Neural cell (in vitro differentiated cells): ENCODE measurements at regions not wholly inside any gene's neighbourhood (a gene's known extent, or its start where the extent isn't known, plus 50 kb on each side); places are given as distances from the start of the nearest gene placed in this dataset.

ENCODE experiments used
- CTCF ChIP-seq: fragments of 450-650 bp; IDR thresholded peaks from 2 replicates; pipeline ENCODE4 v1.5.1; 2014; ENCODE audit warnings: antibody characterized with exemption, mild to moderate bottlenecking, moderate library complexity; ENCODE audit not compliant: poor library complexity, severe bottlenecking
- EZH2 ChIP-seq: fragments of 200-600, 300-800 bp; shearing (Covaris generic), sonication (generic); IDR thresholded peaks from 2 replicates; pipeline ENCODE4 v1.6.1; 2014; ENCODE audit warnings: antibody characterized with exemption, low read length, borderline replicate concordance, mild to moderate bottlenecking; ENCODE audit not compliant: insufficient read depth, poor library complexity, severe bottlenecking
- POLR2AphosphoS5 ChIP-seq: IDR thresholded peaks from 2 replicates; pipeline ENCODE4 v1.6.1; 2012
- RAD21 ChIP-seq: fragments of 450-650 bp; conservative IDR thresholded peaks from 2 replicates; pipeline ENCODE4 v1.6.1; 2014; ENCODE audit warnings: antibody characterized with exemption, mild to moderate bottlenecking, moderate library complexity
- TF ChIP-seq, protein P1 (sequence below): IDR thresholded peaks from 2 replicates; pipeline ENCODE4 v1.6.1; 2012; ENCODE audit warnings: borderline replicate concordance

- no peak for TF ChIP-seq CTCF
- TF ChIP-seq POLR2AphosphoS5: no peak
- no peak for TF ChIP-seq EZH2
- TF ChIP-seq RAD21: no peak
- TF ChIP-seq, protein P1, sequence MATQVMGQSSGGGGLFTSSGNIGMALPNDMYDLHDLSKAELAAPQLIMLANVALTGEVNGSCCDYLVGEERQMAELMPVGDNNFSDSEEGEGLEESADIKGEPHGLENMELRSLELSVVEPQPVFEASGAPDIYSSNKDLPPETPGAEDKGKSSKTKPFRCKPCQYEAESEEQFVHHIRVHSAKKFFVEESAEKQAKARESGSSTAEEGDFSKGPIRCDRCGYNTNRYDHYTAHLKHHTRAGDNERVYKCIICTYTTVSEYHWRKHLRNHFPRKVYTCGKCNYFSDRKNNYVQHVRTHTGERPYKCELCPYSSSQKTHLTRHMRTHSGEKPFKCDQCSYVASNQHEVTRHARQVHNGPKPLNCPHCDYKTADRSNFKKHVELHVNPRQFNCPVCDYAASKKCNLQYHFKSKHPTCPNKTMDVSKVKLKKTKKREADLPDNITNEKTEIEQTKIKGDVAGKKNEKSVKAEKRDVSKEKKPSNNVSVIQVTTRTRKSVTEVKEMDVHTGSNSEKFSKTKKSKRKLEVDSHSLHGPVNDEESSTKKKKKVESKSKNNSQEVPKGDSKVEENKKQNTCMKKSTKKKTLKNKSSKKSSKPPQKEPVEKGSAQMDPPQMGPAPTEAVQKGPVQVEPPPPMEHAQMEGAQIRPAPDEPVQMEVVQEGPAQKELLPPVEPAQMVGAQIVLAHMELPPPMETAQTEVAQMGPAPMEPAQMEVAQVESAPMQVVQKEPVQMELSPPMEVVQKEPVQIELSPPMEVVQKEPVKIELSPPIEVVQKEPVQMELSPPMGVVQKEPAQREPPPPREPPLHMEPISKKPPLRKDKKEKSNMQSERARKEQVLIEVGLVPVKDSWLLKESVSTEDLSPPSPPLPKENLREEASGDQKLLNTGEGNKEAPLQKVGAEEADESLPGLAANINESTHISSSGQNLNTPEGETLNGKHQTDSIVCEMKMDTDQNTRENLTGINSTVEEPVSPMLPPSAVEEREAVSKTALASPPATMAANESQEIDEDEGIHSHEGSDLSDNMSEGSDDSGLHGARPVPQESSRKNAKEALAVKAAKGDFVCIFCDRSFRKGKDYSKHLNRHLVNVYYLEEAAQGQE: no peak
Measured at GRCh38 chrX:102808336-102808735, 87.8 kb downstream of the GPRASP3 start.
